Parathyroid adenoma (tissue), 2 donors: ENCODE measurements at regions not wholly inside any gene's neighbourhood (a gene's known extent, or its start where the extent isn't known, plus 50 kb on each side); places are given as distances from the start of the nearest gene placed in this dataset.
"Not testable (repeated sequence)": the region's sequence is repeated elsewhere in the genome, so short reads cannot be mapped to it uniquely, and the experiment has no call there.

Source experiments
- H2AFZ ChIP-seq: fragments of 300-600 bp; sonication (generic); one replicate; pipeline ENCODE4 v1.7.0; 2017; ENCODE audit warnings: antibody characterized with exemption, mild to moderate bottlenecking
- H3K27ac ChIP-seq: fragments of 300-600 bp; sonication (generic); one replicate; pipeline ENCODE4 v1.7.0; 2017
- H3K27me3 ChIP-seq: fragments of 300-600 bp; sonication (generic); one replicate; pipeline ENCODE4 v1.7.0; 2017; ENCODE audit warnings: low read length; ENCODE audit not compliant: control insufficient read depth, insufficient read depth
- H3K36me3 ChIP-seq: fragments of 300-600 bp; sonication (generic); one replicate; pipeline ENCODE4 v1.7.0; 2017; ENCODE audit warnings: low read length; ENCODE audit not compliant: control insufficient read depth, insufficient read depth
- H3K4me1 ChIP-seq: fragments of 300-600 bp; sonication (generic); one replicate; pipeline ENCODE4 v1.7.0; 2017; ENCODE audit warnings: control low read depth
- H3K4me2 ChIP-seq: fragments of 300-600 bp; sonication (generic); one replicate; pipeline ENCODE4 v1.7.0; 2017; ENCODE audit warnings: low read length
- H3K4me3 ChIP-seq: fragments of 300-600 bp; sonication (generic); one replicate; pipeline ENCODE4 v1.7.0; 2017; ENCODE audit warnings: low read depth, low read length
- H3K79me2 ChIP-seq: fragments of 300-600 bp; sonication (generic); one replicate; pipeline ENCODE4 v1.7.0; 2017; ENCODE audit warnings: control low read depth
- H3K9ac ChIP-seq: fragments of 300-600 bp; sonication (generic); one replicate; pipeline ENCODE4 v1.7.0; 2017; ENCODE audit warnings: mild to moderate bottlenecking
- H3K9me3 ChIP-seq: fragments of 300-600 bp; sonication (generic); one replicate; pipeline ENCODE4 v1.7.0; 2017; ENCODE audit warnings: low read length; ENCODE audit not compliant: control insufficient read depth
- TF ChIP-seq, protein P1 (sequence below): fragments of 300-600 bp; sonication (generic); IDR thresholded peaks from one replicate; pipeline ENCODE4 v1.7.0; 2017; ENCODE audit warnings: antibody characterized with exemption, mild to moderate bottlenecking
- donor health status: primary hyperparathyroidism.

GRCh38 chr14:44453433-44454171 lies 53.5 kb downstream of the FSCB start:
- H3K4me3 ChIP-seq: no peak overlapping the region
- no peak overlapping the region for H2AFZ ChIP-seq
- H3K27ac ChIP-seq: no peak overlapping the region
- no peaks in the 10 kb centered on the region for H3K9me3 ChIP-seq
- H3K27me3 ChIP-seq: no peaks in the 10 kb centered on the region
- no peaks in the 10 kb centered on the region for H3K79me2 ChIP-seq
- H3K4me2 ChIP-seq: no peak overlapping the region
- TF ChIP-seq, protein P1, sequence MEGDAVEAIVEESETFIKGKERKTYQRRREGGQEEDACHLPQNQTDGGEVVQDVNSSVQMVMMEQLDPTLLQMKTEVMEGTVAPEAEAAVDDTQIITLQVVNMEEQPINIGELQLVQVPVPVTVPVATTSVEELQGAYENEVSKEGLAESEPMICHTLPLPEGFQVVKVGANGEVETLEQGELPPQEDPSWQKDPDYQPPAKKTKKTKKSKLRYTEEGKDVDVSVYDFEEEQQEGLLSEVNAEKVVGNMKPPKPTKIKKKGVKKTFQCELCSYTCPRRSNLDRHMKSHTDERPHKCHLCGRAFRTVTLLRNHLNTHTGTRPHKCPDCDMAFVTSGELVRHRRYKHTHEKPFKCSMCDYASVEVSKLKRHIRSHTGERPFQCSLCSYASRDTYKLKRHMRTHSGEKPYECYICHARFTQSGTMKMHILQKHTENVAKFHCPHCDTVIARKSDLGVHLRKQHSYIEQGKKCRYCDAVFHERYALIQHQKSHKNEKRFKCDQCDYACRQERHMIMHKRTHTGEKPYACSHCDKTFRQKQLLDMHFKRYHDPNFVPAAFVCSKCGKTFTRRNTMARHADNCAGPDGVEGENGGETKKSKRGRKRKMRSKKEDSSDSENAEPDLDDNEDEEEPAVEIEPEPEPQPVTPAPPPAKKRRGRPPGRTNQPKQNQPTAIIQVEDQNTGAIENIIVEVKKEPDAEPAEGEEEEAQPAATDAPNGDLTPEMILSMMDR: no peak
- H3K4me1 ChIP-seq: no peaks in the 10 kb centered on the region
- H3K36me3 ChIP-seq: no peaks in the 10 kb centered on the region
- H3K9ac ChIP-seq: no peak overlapping the region

- not testable (repeated sequence) for H3K27ac ChIP-seq, H3K4me1 ChIP-seq, H3K79me2 ChIP-seq, H3K27me3 ChIP-seq, H3K4me2 ChIP-seq, H3K9me3 ChIP-seq, H3K36me3 ChIP-seq, H2AFZ ChIP-seq, H3K4me3 ChIP-seq, H3K9ac ChIP-seq
These were observed 56.9 kb downstream of the FSCB start for GRCh38 chr14:44450232-44450631.

DNA sequence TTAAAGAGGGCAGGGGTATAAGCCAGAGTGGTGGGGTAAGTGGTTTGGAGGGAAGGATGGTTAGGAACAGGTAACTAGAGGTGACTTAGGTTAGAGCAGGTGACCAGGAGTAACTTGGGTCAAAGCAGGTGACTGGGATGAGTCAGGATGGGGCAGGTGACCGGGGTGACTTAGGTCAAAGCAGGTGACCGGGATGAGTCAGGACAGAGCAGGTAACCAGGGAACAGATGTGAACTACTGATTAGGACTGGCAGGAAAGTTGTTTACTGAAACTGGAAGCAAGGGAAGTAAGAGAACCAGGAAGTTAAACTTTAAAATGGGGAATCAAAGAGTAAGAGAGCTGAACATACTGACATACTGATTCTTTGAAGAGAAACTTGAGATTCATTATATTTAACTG lies 57.4 kb downstream of the FSCB start:
- Histone ChIP-seq H3K36me3 (no peaks in the 10 kb centered on the region), H3K9me3 (no peaks in the 10 kb centered on the region), H3K4me3 (no peak overlapping the region), H2AFZ (no peak overlapping the region), H3K9ac (no peak overlapping the region), H3K4me1 (no peaks in the 10 kb centered on the region), H3K27me3 (no peaks in the 10 kb centered on the region), H3K27ac (no peak overlapping the region), H3K4me2 (no peak overlapping the region), H3K79me2 (no peaks in the 10 kb centered on the region)
- TF ChIP-seq, protein P1: no peak

GRCh38 chr14:44448951-44449358 lies 58.1 kb downstream of the FSCB start:
- Histone ChIP-seq H2AFZ (no peak overlapping the region), H3K79me2 (no peaks in the 10 kb centered on the region), H3K9me3 (no peaks in the 10 kb centered on the region), H3K4me2 (no peak overlapping the region), H3K9ac (no peak overlapping the region), H3K4me1 (no peaks in the 10 kb centered on the region), H3K27ac (no peak overlapping the region), H3K4me3 (no peak overlapping the region), H3K27me3 (no peaks in the 10 kb centered on the region), H3K36me3 (no peaks in the 10 kb centered on the region)
- TF ChIP-seq, protein P1: no peak

DNA sequence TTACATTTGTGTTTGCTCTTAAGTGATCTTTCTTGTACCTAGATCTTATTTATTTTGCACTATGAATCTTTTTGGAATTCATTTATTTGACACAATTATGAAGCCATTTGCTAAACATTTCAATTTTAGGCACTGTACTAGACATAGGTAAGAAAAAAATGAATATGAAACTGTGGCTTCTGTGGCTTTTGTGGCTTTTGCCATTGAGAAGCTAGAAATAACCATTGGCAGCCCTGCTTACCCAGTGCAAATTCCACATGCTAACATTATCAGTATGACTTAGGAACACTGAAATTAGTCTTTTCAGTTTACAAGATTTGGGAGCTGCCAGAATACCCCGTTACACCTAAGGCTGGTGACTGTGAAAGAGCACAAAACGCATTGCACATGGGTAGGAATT lies 60.1 kb downstream of the FSCB start:
- no peaks in the 10 kb centered on the region for H3K27me3 ChIP-seq
- TF ChIP-seq, protein P1: no peak
- H3K4me1 ChIP-seq: no peaks in the 10 kb centered on the region
- no peak overlapping the region for H3K9ac ChIP-seq
- H3K27ac ChIP-seq: no peak overlapping the region
- H3K79me2 ChIP-seq: no peaks in the 10 kb centered on the region
- no peak overlapping the region for H2AFZ ChIP-seq
- no peak overlapping the region for H3K4me3 ChIP-seq
- no peaks in the 10 kb centered on the region for H3K9me3 ChIP-seq
- no peaks in the 10 kb centered on the region for H3K36me3 ChIP-seq
- no peak overlapping the region for H3K4me2 ChIP-seq
